Stimulated activated CD4-positive, alpha-beta T cell treated with anti-CD3 and anti-CD28 coated beads, TNF-alpha, amount 100 ng/mL, for 48 hours (primary cell): ENCODE measurements at regions not wholly inside any gene's neighbourhood (a gene's known extent, or its start where the extent isn't known, plus 50 kb on each side); places are given as distances from the start of the nearest gene placed in this dataset.

ENCODE experiments used
- DNase-seq, 3 donors: peaks; one replicate each; pipeline ENCODE4 v3.0.0-alpha.2; 2020; ENCODE audit warnings: low read depth in 3 of 3

- no peak for DNase-seq
Measured at GRCh38 chr1:208903251-208903905, 659.2 kb upstream of the PLXNA2 start.

DNA sequence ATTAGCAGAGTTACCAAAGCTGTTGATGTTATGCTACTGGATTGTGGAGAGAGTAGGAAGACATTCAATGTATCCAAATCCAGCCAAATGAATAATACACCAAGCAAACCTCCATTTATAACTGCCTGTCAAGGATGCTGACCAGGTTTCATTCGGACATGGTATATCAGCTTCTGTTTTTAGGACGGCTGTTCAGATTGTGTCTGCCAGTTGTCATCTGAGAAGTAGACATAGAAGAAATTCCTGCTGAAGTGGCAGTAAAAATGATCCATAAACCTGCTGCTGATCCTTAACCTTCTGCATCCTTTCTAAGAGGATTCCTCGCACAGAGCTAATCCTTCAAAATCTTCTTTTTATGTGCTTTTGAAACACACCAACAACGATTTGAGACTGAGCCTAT is 663.6 kb upstream of the PLXNA2 start:
- DNase-seq: no peak

GRCh38 chr1:208909011-208909984 is 665.1 kb upstream of the PLXNA2 start:
- DNase-seq: no peak

DNA sequence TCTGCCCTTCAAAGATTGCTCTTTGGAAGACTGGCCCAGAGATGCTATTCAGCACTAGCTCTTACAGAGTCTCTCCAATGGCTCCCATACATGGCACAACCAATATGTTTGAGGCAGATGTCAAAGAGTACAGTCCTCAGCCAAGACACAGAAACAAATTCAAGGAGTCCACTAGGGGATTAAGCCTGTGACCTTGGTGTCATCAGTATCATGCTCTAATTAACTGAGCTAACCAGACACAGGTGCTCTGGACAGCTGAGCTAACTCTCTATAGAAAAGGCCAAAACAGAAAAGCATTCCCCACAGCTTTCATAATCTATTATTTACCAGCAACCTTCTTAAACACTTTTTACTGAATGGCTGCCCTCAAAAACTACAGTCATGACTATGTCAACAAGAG is 666.0 kb upstream of the PLXNA2 start:
- no peak for DNase-seq

- DNase-seq: no peak
Measured at GRCh38 chr1:208917281-208917680, 666.2 kb upstream of the CAMK1G start.

DNA sequence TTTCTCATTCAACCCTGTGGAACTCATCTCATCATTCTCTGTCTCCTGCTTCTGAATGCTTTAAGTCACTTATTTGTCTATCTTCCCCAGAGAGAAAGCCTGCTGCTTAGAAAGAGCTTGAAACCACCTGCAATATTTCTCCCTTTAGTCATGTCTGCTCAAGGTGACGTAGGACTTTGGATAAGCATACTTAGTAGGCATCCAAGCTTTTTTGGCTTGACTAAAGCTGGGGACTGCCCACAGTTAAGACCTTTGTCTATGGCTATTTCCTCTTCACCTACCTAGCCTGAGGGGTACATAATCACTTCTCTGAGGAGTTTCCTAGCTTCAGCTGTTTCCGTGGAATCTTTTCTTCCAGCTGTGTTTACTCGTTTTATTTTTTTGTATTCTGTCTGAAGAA is 665.8 kb upstream of the CAMK1G start:
- no peak for DNase-seq

DNA sequence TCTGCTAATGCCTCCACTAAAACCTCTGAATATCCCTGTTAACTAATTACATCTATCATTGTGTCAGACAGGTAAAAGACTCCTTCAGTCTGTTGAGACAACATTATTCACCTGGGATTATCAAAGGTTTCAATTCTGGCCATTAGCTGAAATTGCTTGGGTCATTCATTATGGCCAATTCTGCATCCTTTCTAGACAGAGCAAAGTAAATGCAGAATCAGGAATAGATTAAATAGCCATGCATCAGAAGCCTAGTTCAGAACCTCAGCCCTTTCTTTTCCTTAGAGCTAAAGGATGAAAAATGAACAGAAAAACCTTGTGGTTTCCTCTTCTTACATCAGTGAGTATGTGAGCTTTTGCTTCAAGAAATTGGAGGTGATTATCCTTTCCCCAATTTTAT is 665.4 kb upstream of the CAMK1G start:
- DNase-seq: no peak

DNA sequence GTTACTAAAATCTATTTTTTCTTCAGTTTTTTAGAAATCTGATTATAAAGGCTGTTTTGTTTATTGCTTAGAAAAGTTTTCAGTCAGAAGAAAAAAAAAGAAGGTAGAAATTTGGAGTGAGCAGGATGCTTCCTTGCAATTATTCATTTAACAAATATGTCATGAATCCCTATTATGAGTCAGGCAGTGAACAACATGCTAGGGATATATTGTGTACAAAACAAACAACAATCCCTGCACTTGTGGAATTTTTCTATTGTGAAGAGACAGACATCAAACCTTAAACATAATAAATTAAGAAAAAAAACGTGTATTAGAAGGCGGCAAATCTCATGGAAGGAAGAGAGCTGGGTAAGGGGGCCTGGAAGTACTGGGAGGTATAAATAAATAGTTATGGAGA is 664.1 kb upstream of the CAMK1G start:
- DNase-seq: no peak

DNA sequence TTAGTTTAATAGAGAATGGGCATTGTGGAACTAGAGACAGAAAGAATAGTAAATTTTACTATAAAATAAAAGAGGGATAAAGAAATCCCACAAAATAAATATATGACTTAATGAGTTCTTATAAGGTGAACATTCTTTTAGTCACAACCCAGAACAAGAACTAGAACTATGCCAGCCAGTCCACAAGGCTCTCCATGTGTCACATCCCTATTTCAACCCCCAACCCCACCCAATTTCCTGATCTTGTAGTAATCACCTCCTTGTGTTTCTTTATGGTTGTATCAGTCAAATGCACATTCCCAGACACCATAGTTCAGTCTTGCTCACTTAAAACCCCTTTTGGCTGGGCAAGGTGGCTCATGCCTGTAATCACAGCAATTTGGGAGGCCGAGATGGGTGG is 662.3 kb upstream of the CAMK1G start:
- no peak for DNase-seq

GRCh38 chr1:208923456-208923855 is 660.1 kb upstream of the CAMK1G start:
- DNase-seq: no peak

- DNase-seq: no peak
Measured at GRCh38 chr1:208923946-208924720, 659.4 kb upstream of the CAMK1G start.

- DNase-seq: no peak
Measured at GRCh38 chr1:208924928-208925327, 658.6 kb upstream of the CAMK1G start.

- no peak for DNase-seq
Measured at GRCh38 chr1:208928349-208929010, 655.0 kb upstream of the CAMK1G start.

DNA sequence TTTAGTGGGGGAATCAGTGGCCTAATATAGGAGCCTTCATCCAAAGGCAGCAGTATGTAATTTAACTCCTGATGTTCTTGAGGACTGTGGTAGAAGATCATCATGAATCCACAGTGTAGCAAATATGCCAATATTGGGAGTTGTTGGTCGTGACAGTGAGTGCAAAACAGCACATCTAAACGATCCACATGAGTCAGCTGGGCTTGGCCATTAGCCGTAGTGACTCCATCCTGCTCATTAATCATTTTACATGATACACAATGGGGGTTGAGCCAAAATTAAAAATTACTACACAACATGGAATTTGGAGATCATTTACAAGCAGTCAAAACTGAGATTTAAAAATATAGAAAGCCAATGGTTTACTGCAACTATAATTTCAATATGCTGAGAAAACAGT is 653.9 kb upstream of the CAMK1G start:
- no peak for DNase-seq

GRCh38 chr1:208931936-208932335 is 651.6 kb upstream of the CAMK1G start:
- no peak for DNase-seq

GRCh38 chr1:208933984-208934525 is 649.5 kb upstream of the CAMK1G start:
- no peak for DNase-seq

DNA sequence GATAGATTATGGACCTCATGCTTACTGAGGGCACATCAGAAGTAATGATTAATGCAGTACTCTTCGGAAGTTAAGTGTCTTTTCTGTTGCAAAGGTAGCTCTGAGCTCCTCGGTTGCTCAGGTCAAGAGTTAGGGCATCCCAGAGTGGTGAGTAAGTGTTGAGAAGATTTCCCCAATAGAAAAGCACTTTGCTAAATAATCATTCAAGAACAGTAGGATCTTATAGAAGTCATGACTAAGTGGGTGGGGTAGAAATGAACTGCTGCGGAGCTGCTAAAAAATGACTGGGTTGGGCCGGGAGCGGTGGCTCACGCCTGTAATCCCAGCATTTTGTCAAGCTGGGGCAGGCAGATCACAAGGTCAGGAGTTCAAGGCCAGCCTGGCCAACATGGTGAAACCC is 648.6 kb upstream of the CAMK1G start:
- DNase-seq: no peak

DNA sequence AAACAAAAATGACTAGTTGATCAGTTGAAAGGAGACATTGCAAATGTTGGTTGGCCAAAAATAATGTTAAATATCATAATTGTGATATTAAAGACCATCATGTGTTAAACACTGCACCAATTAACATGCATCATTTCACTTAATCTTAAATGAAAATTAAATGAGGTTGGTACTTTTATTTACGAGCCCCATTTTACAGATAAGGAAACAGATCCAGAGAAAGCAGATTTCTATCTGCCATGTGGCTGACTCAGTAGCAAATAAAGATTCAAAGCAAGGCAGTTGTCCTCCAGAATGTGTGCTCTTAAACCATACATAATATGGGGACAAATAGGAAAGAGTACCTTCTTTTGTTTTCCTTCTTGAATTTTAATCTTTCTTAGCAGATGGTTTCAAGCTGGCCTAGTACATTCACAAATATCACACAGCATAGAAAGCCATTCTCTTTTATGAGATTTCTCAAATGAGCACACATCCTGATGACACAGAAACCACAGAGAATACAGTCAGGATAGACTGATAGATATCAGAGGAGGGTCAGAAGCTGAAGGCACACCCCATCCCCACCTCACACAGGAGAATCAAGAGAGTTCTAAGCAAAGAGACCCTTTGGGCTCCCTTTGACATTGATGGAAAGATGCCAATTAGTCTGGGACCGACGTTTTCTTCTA is 647.9 kb upstream of the CAMK1G start:
- DNase-seq: no peak

DNA sequence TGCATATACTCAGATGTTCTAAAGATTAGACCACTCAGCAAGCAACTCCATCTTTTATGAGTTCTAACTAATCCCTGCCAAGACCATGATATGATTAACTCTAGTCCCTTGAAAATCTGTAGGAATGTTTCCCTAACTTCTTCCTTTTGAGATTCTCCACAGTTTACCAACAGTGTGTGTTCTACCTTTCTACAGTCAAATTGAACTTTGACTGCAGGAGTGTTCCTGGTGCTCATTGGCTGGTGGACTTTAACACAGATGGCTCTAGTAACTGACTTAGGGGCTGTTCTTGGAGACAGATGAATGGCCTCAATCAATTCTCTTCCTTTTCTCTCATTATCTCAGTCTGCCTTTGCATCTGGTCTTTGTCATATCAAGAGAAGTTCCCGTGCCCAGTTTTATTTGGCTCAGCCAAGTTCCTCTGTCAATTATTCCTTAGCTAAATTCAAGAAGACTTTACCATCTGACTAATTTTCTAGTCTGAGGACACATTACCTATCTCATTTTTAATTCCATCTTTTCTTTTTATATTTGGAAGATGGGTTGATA is 643.9 kb upstream of the CAMK1G start:
- DNase-seq: no peak

DNA sequence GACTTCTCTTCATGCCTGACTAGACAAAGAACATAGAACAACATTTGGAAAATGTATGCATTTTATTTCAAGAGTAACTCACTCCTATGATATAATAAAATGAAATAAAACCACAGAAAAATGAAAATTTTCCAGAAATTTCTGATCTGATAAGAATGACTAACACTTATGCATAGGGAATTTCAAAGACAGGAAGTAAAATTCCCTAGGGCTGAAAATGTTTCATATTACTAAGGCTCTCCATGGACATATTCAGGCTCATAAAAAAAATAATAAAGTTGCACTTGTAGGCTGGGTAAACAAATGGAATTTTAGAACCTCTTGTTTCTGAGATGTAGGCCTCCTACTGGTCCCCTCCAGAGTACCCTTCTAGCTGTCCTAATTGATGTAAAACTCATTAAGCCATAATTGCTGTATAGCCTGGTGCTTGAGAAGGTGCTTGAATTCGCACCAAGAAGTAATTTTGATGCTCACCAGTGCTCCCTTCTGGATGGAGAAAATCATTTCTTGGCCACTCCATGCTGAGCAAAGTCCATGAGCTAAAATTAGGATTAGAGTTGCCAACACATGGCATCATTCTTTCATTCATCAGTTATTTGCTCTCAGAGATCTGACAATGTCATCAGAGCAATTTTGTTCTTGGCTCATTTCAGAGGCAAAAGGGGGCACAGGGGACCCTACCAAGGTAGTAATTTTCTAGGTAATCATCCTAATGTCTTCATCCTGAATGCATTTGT is 641.0 kb upstream of the CAMK1G start:
- DNase-seq: no peak
